HG02571 (cell line): ENCODE measurements at regions not wholly inside any gene's neighbourhood (a gene's known extent, or its start where the extent isn't known, plus 50 kb on each side); places are given as distances from the start of the nearest gene placed in this dataset.

Experiments used
- ATAC-seq: cut with Tn5 transposase; IDR thresholded peaks from one replicate; pipeline ENCODE4 v1.9.1; 2021; ENCODE audit warnings: mild to moderate bottlenecking, moderate library complexity; ENCODE audit not compliant: unreplicated experiment

GRCh38 chr14:40618225-40618898 is 988.3 kb upstream of the LRFN5 start:
- ATAC-seq, result no peak

GRCh38 chr14:40616579-40616978 is 990.1 kb upstream of the LRFN5 start:
- ATAC-seq, result no peak

GRCh38 chr14:40601063-40601462 is 1005.6 kb upstream of the LRFN5 start:
- no peak for ATAC-seq

GRCh38 chr14:40599725-40600124 is 1007.0 kb upstream of the LRFN5 start:
- ATAC-seq, result no peak

GRCh38 chr14:40581264-40581663 is 1025.4 kb upstream of the LRFN5 start:
- ATAC-seq, result no peak

- ATAC-seq, result no peak
These were observed 1029.7 kb upstream of the LRFN5 start for GRCh38 chr14:40576880-40577478.

- no peak for ATAC-seq
These were observed 1031.9 kb upstream of the LRFN5 start for GRCh38 chr14:40574780-40575179.

- no peak for ATAC-seq
These were observed 1081.4 kb upstream of the LRFN5 start for GRCh38 chr14:40525314-40525713.

GRCh38 chr14:40523123-40523522 is 1083.6 kb upstream of the LRFN5 start:
- no peak for ATAC-seq

GRCh38 chr14:40494483-40494882 is 1062.2 kb upstream of the FBXO33 start:
- ATAC-seq, result no peak

- ATAC-seq, result no peak
These were observed 1055.6 kb upstream of the FBXO33 start for GRCh38 chr14:40487824-40488223.

- ATAC-seq, result no peak
These were observed 1053.5 kb upstream of the FBXO33 start for GRCh38 chr14:40485688-40486087.

- no peak for ATAC-seq
These were observed 1043.8 kb upstream of the FBXO33 start for GRCh38 chr14:40476005-40476404.

GRCh38 chr14:40467969-40468368 is 1035.7 kb upstream of the FBXO33 start:
- ATAC-seq, result no peak

GRCh38 chr14:40464531-40464930 is 1032.3 kb upstream of the FBXO33 start:
- no peak for ATAC-seq

- no peak for ATAC-seq
These were observed 1031.7 kb upstream of the FBXO33 start for GRCh38 chr14:40463886-40464285.

GRCh38 chr14:40452674-40453073 is 1020.4 kb upstream of the FBXO33 start:
- ATAC-seq, result no peak

- no peak for ATAC-seq
These were observed 1014.8 kb upstream of the FBXO33 start for GRCh38 chr14:40447017-40447416.

- no peak for ATAC-seq
These were observed 1012.8 kb upstream of the FBXO33 start for GRCh38 chr14:40445020-40445419.

- ATAC-seq, result no peak
These were observed 1004.3 kb upstream of the FBXO33 start for GRCh38 chr14:40436551-40436950.

- ATAC-seq, result no peak
These were observed 985.7 kb upstream of the FBXO33 start for GRCh38 chr14:40417777-40418401.

GRCh38 chr14:40416565-40416964 is 984.3 kb upstream of the FBXO33 start:
- ATAC-seq, result no peak
